Natural killer cell (primary cell): ENCODE measurements at regions not wholly inside any gene's neighbourhood (a gene's known extent, or its start where the extent isn't known, plus 50 kb on each side); places are given as distances from the start of the nearest gene placed in this dataset.

Experiments
- ATAC-seq, 3 donors: fragments of 150-1000 bp in 2 of 3; fragments of 200-7000 bp in 1 of 3; cut with Tn5 transposase; 1 replicate in 1 of 3; 2 replicates in 2 of 3; pipeline ENCODE4 v1.10.0; 2021; ENCODE audit warnings: mild to moderate bottlenecking in 2 of 3, moderate library complexity in 2 of 3
- DNase-seq, 2 donors: peaks; one replicate each; pipeline versions ENCODE4 v3.0.0 to v3.0.0-alpha.2; 2013 to 2021; ENCODE audit warnings: mixed read lengths in 1 of 2
- H3K27ac ChIP-seq: one replicate; pipeline ENCODE4 v1.5.1; 2013; ENCODE audit warnings: mild to moderate bottlenecking, low read length
- H3K27me3 ChIP-seq: one replicate; pipeline ENCODE4 v1.6.1; 2013; ENCODE audit warnings: low read length; ENCODE audit not compliant: control insufficient read depth, insufficient read depth
- H3K36me3 ChIP-seq: one replicate; pipeline ENCODE4 v1.6.1; 2013; ENCODE audit warnings: low read length; ENCODE audit not compliant: control insufficient read depth, insufficient read depth
- H3K4me1 ChIP-seq: one replicate; pipeline ENCODE4 v1.6.1; 2013; ENCODE audit warnings: low read length; ENCODE audit not compliant: control insufficient read depth, insufficient read depth
- H3K4me3 ChIP-seq: one replicate; pipeline ENCODE4 v1.5.1; 2013; ENCODE audit warnings: low read length
- H3K9me3 ChIP-seq: one replicate; pipeline ENCODE4 v1.6.1; 2013; ENCODE audit warnings: low read length; ENCODE audit not compliant: control insufficient read depth, insufficient read depth
- H3K27ac Mint-ChIP-seq, 2 donors: one replicate each; pipeline ENCODE4 v1.8.0; 2022; ENCODE audit warnings: mild to moderate bottlenecking in 2 of 2, mixed read lengths in 2 of 2, moderate library complexity in 1 of 2
- H3K27me3 Mint-ChIP-seq, 2 donors: one replicate each; pipeline ENCODE4 v1.8.0; 2022; ENCODE audit warnings: low read depth in 2 of 2, mixed read lengths in 2 of 2
- H3K36me3 Mint-ChIP-seq: one replicate; pipeline ENCODE4 v1.8.0; 2022; ENCODE audit warnings: mixed read lengths
- H3K4me1 Mint-ChIP-seq, 2 donors: one replicate each; pipeline ENCODE4 v1.8.0; 2022; ENCODE audit warnings: mixed read lengths in 2 of 2
- H3K4me3 Mint-ChIP-seq: one replicate; pipeline ENCODE4 v1.8.0; 2022; ENCODE audit warnings: mild to moderate bottlenecking, moderate library complexity, mixed read lengths
- H3K9me3 Mint-ChIP-seq, 2 donors: one replicate each; pipeline ENCODE4 v1.8.0; 2022; ENCODE audit warnings: mixed read lengths in 2 of 2
- CTCF ChIP-seq: fragments of 200-600 bp; IDR thresholded peaks from one replicate; pipeline ENCODE4 v1.8.0; 2022; ENCODE audit warnings: antibody characterized with exemption
- WGBS: methylation state at CpG from one replicate; pipeline ENCODE4 v1.1.7; 2013; ENCODE audit warnings: missing lambda C conversion rate; ENCODE audit not compliant: insufficient coverage; 5-methylcytosine and 5-hydroxymethylcytosine counted together
- intact Hi-C: fragments of 100-400 bp; cut with micrococcal nuclease; formaldehyde crosslinking; loops from one replicate; pipeline ENCODE4 v1.14.2; 2022

- Histone ChIP-seq H3K4me1 (no peaks in the 10 kb centered on the region), H3K9me3 (no peaks in the 10 kb centered on the region), H3K27me3 (no peaks in the 10 kb centered on the region), H3K27ac (no peak overlapping the region), H3K4me3 (no peak overlapping the region), H3K36me3 (no peaks in the 10 kb centered on the region)
- no peaks in the 10 kb centered on the region for H3K27me3 Mint-ChIP-seq
- no peak overlapping the region for H3K27ac Mint-ChIP-seq
- H3K4me3 Mint-ChIP-seq, result no peak overlapping the region
- H3K9me3 Mint-ChIP-seq, result no peaks in the 10 kb centered on the region
- DNase-seq (no peak), ATAC-seq (no peak)
- H3K36me3 Mint-ChIP-seq, result no peaks in the 10 kb centered on the region
- 85% methylated on average over 13 of the region's 13 CpGs for WGBS
- TF ChIP-seq CTCF, result no peak
- intact Hi-C loops, result no loop called here
- H3K4me1 Mint-ChIP-seq, result no peaks in the 10 kb centered on the region
Observed at GRCh38 chr2:129103936-129104878, 785.5 kb upstream of the HS6ST1 start.

- Mint-ChIP-seq H3K9me3 (no peaks in the 10 kb centered on the region), H3K27ac (no peak overlapping the region), H3K27me3 (no peaks in the 10 kb centered on the region), H3K36me3 (no peaks in the 10 kb centered on the region), H3K4me1 (no peaks in the 10 kb centered on the region), H3K4me3 (no peak overlapping the region)
- ATAC-seq (no peak), DNase-seq (no peak)
- H3K36me3 ChIP-seq, result no peaks in the 10 kb centered on the region
- no peak for TF ChIP-seq CTCF
- H3K4me1 ChIP-seq, result no peaks in the 10 kb centered on the region
- H3K9me3 ChIP-seq, result no peaks in the 10 kb centered on the region
- intact Hi-C loops, result no loop called here
- H3K27ac ChIP-seq, result no peak overlapping the region
- H3K4me3 ChIP-seq, result no peak overlapping the region
- WGBS, result 88% methylated on average over 6 of the region's 6 CpGs
- no peaks in the 10 kb centered on the region for H3K27me3 ChIP-seq
Observed at GRCh38 chr2:129112181-129112580, 793.5 kb upstream of the HS6ST1 start.

- H3K9me3 Mint-ChIP-seq, result peaks cover 0 to 5% of the 10 kb centered on the region in 2 donors
- no peak for TF ChIP-seq CTCF
- no peaks in the 10 kb centered on the region for H3K27me3 Mint-ChIP-seq
- no peaks in the 10 kb centered on the region for H3K4me1 Mint-ChIP-seq
- H3K36me3 ChIP-seq, result no peaks in the 10 kb centered on the region
- no peaks in the 10 kb centered on the region for H3K9me3 ChIP-seq
- no peaks in the 10 kb centered on the region for H3K36me3 Mint-ChIP-seq
- H3K4me3 ChIP-seq, result no peak overlapping the region
- intact Hi-C loops, result no loop called here
- no peaks in the 10 kb centered on the region for H3K4me1 ChIP-seq
- WGBS, result 92% methylated on average over 3 of the region's 6 CpGs
- DNase-seq (no peak), ATAC-seq (no peak)
- no peak overlapping the region for H3K27ac ChIP-seq
- no peaks in the 10 kb centered on the region for H3K27me3 ChIP-seq
- no peak overlapping the region for H3K27ac Mint-ChIP-seq
- H3K4me3 Mint-ChIP-seq, result no peak overlapping the region
Observed at GRCh38 chr2:129113776-129114175, 795.1 kb upstream of the HS6ST1 start.

- DNase-seq, result no peak
- intact Hi-C loops, result no loop called here
- ATAC-seq, result no peak
Observed at GRCh38 chr2:129117434-129117833, 798.8 kb upstream of the HS6ST1 start.

More at GRCh38 chr2:129117434-129117833, 798.8 kb upstream of the HS6ST1 start:
- Mint-ChIP-seq H3K9me3 (peaks cover 8 to 9% of the 10 kb centered on the region in 2 donors), H3K27me3 (no peaks in the 10 kb centered on the region), H3K27ac (no peak overlapping the region), H3K4me1 (no peaks in the 10 kb centered on the region), H3K36me3 (no peaks in the 10 kb centered on the region), H3K4me3 (no peak overlapping the region)
- Histone ChIP-seq H3K36me3 (no peaks in the 10 kb centered on the region), H3K9me3 (no peaks in the 10 kb centered on the region), H3K27ac (no peak overlapping the region), H3K4me1 (no peaks in the 10 kb centered on the region), H3K27me3 (no peaks in the 10 kb centered on the region), H3K4me3 (no peak overlapping the region)
- WGBS, result 89% methylated on average over 2 of the region's 2 CpGs
- TF ChIP-seq CTCF, result no peak
